ENCODE measurements at regions not wholly inside any gene's neighbourhood (a gene's known extent, or its start where the extent isn't known, plus 50 kb on each side); places are given as distances from the start of the nearest gene placed in this dataset.

- H3K27ac ChIP-seq: no peak overlapping the region
- H3K9me3 ChIP-seq: no peaks in the 10 kb centered on the region
- no peak for ATAC-seq
- no peak overlapping the region for H3K4me3 ChIP-seq
- H3K36me3 ChIP-seq: no peaks in the 10 kb centered on the region
- H3K4me1 ChIP-seq: peaks cover 8% of the 10 kb centered on the region
- intact Hi-C loops (cut with DNase I): no loop called here
- DNase-seq: no peak
- no peaks in the 10 kb centered on the region for H3K27me3 ChIP-seq (ENCODE audit: low read depth)
- no peak for TF ChIP-seq CTCF (IDR thresholded peaks at IDR 0.05)
Measured at GRCh38 chr9:95822583-95823431, 52.7 kb upstream of the ERCC6L2 start.

- intact Hi-C loops (cut with DNase I): no loop called here
- no peak for DNase-seq
- no peak for TF ChIP-seq CTCF (IDR thresholded peaks at IDR 0.05)
- H3K4me1 ChIP-seq: peaks cover 8% of the 10 kb centered on the region
- H3K9me3 ChIP-seq: no peaks in the 10 kb centered on the region
- no peak overlapping the region for H3K27ac ChIP-seq
- H3K36me3 ChIP-seq: no peaks in the 10 kb centered on the region
- H3K27me3 ChIP-seq (ENCODE audit: low read depth): no peaks in the 10 kb centered on the region
- no peak overlapping the region for H3K4me3 ChIP-seq
- ATAC-seq: no peak
Measured at GRCh38 chr9:95822015-95822414, 53.5 kb upstream of the ERCC6L2 start.

- no peak overlapping the region for H3K27ac ChIP-seq
- H3K36me3 ChIP-seq: no peaks in the 10 kb centered on the region
- no peak overlapping the region for H3K4me3 ChIP-seq
- no peak for TF ChIP-seq CTCF (IDR thresholded peaks at IDR 0.05)
- DNase-seq (no peak), ATAC-seq (no peak)
- intact Hi-C loops (cut with DNase I): no loop called here
- no peaks in the 10 kb centered on the region for H3K9me3 ChIP-seq
- peaks cover 8% of the 10 kb centered on the region for H3K4me1 ChIP-seq
- H3K27me3 ChIP-seq (ENCODE audit: low read depth): no peaks in the 10 kb centered on the region
Measured at GRCh38 chr9:95820074-95820473, 55.4 kb upstream of the ERCC6L2 start.

- H3K4me1 ChIP-seq: peaks cover 8% of the 10 kb centered on the region
- no peak for TF ChIP-seq CTCF (IDR thresholded peaks at IDR 0.05)
- no peaks in the 10 kb centered on the region for H3K27me3 ChIP-seq (ENCODE audit: low read depth)
- H3K27ac ChIP-seq: no peak overlapping the region
- DNase-seq: no peak
- H3K9me3 ChIP-seq: no peaks in the 10 kb centered on the region
- no peak overlapping the region for H3K4me3 ChIP-seq
- no peaks in the 10 kb centered on the region for H3K36me3 ChIP-seq
- no peak for ATAC-seq
- intact Hi-C loops (cut with DNase I): no loop called here
Measured at GRCh38 chr9:95819636-95820035, 55.9 kb upstream of the ERCC6L2 start.

GRCh38 chr9:95817205-95817604 is 58.3 kb upstream of the ERCC6L2 start:
- DNase-seq (no peak), ATAC-seq (no peak)
- Histone ChIP-seq H3K27me3 (ENCODE audit: low read depth) (no peaks in the 10 kb centered on the region), H3K36me3 (no peaks in the 10 kb centered on the region), H3K9me3 (no peaks in the 10 kb centered on the region), H3K4me3 (no peak overlapping the region), H3K4me1 (no peaks in the 10 kb centered on the region), H3K27ac (no peak overlapping the region)
- intact Hi-C loops (cut with DNase I): no loop called here
- no peak for TF ChIP-seq CTCF (IDR thresholded peaks at IDR 0.05)

Measured in lower lobe of right lung (tissue), 2 donors.